Rectal smooth muscle tissue (tissue), 1 donor: ENCODE measurements at regions not wholly inside any gene's neighbourhood (a gene's known extent, or its start where the extent isn't known, plus 50 kb on each side); places are given as distances from the start of the nearest gene placed in this dataset.

Experiments
- H3K27ac ChIP-seq: one replicate; pipeline ENCODE4 v1.7.0; 2013; ENCODE audit warnings: low read depth, low read length, inconsistent platforms
- H3K27me3 ChIP-seq: one replicate; pipeline ENCODE4 v1.7.0; 2013; ENCODE audit warnings: low read length; ENCODE audit not compliant: control insufficient read depth, insufficient read depth
- H3K36me3 ChIP-seq: one replicate; pipeline ENCODE4 v1.7.0; 2013; ENCODE audit warnings: low read length; ENCODE audit not compliant: control insufficient read depth, insufficient read depth
- H3K4me1 ChIP-seq: one replicate; pipeline ENCODE4 v1.7.0; 2013; ENCODE audit warnings: low read length; ENCODE audit not compliant: control insufficient read depth, insufficient read depth
- H3K4me3 ChIP-seq: one replicate; pipeline ENCODE4 v1.7.0; 2013; ENCODE audit warnings: low read length
- H3K9ac ChIP-seq: one replicate; pipeline ENCODE4 v1.7.0; 2013; ENCODE audit warnings: low read length

DNA sequence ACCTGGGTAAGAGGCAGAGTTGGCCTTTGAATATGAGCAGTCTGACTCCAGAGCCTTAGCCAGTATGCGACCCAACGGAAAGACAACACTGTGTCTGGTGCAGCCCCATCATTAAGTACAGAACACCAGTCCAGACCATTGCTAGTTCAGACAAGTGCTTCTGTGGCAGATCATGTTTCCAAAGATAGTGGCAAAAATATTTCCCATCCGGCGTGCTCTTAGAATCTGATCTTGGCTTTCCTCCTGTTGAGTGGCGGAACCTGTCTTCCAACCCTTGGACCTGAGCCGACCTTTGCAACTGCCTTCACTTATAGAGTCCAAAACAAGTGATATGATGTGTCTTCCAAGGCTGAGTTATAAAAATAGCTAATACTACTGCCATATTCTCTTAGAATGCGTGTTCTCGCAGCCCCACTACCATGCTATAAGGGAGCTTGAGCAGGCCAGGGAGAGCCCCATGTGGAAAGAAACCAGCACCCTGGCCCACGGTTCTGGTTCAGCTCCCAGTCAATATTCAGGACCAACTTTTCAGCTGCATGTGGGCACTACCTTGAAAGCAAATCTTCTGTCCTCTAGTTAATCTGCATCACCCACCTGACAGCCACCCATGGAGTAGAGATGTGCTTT lies 322.4 kb upstream of the SLCO3A1 start:
- no peak overlapping the region for H3K4me3 ChIP-seq
- peaks cover 2% of the 10 kb centered on the region for H3K4me1 ChIP-seq
- no peak overlapping the region for H3K27ac ChIP-seq
- no peaks in the 10 kb centered on the region for H3K27me3 ChIP-seq
- no peak overlapping the region for H3K9ac ChIP-seq
- no peaks in the 10 kb centered on the region for H3K36me3 ChIP-seq

DNA sequence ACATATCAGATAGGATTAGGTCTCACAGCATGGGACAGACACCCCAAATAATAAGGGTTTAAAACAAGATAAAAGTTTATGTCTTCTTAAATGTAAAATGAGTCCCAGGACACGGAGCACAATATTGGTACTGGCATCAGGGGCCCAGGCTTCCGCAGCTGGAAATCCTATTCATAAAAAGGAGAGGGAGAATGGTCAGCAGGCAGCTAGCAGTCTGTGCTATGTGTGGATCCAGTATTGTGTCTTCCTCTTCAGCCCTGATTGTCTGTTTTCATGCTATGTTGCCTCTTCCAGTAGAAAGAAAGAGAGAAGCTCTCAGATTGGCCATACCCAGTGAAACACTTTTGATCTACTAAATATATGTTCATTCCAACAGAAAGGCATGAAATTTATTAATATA lies 319.3 kb upstream of the SLCO3A1 start:
- no peak overlapping the region for H3K4me3 ChIP-seq
- no peak overlapping the region for H3K27ac ChIP-seq
- no peak overlapping the region for H3K9ac ChIP-seq
- no peaks in the 10 kb centered on the region for H3K27me3 ChIP-seq
- H3K4me1 ChIP-seq, result peaks cover 7% of the 10 kb centered on the region
- no peaks in the 10 kb centered on the region for H3K36me3 ChIP-seq

DNA sequence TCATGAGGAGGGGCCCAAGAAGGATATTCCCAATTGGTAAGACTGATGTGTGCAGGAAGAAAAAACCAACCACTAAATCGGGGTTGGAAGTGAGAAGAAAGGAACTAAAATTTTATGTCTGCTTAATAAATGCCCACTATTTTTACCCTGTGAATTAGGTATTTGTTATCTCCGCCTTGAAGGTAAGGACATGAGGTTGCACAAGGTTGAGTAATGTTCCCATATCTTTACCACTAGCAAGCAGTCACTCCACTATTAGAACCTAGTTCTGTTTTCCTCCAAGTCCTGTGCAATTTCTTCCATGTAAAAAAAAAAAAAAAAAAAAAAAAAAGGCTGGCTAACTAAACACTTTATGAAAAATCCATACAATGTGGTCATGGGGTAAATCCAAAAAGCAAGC lies 318.5 kb upstream of the SLCO3A1 start:
- Histone ChIP-seq H3K27ac (no peak overlapping the region), H3K36me3 (no peaks in the 10 kb centered on the region), H3K27me3 (no peaks in the 10 kb centered on the region)

DNA sequence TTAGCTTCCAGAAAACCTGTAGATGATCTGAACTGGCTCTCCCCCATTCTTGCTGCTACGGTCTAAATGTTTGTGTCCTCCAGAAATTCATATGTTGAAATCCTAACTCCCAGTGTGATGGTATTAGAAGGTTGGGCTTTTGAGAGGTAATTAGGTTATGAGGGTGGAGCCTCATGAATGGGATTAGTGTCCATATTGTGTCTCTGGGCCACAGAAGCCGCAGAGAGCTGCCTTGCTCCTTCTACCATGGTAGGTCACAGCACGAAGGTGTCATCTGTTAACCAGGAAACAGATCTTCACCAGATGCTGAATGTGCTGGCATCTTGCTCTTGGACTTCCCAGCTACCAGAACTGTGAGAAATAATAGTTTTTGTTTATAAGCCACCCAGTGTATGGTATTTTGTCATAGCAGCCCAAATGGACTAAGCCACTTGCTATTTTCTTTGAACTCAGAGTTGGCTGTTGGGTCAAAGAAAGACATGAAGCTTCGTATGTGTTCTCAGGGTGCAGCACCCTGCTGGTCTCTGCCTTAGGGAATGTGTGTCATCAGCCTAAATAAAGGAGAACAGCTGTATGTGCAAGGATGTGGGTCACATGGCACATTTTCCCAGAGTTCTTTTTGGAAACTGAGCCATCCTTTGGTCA lies 317.5 kb upstream of the SLCO3A1 start:
- Histone ChIP-seq H3K4me1 (peaks cover 7% of the 10 kb centered on the region), H3K36me3 (no peaks in the 10 kb centered on the region), H3K4me3 (no peak overlapping the region), H3K9ac (no peak overlapping the region), H3K27me3 (no peaks in the 10 kb centered on the region), H3K27ac (no peak overlapping the region)

More for the DNA sequence above, 318.5 kb upstream of the SLCO3A1 start:
- Histone ChIP-seq H3K4me1 (peaks cover 7% of the 10 kb centered on the region), H3K9ac (no peak overlapping the region), H3K4me3 (no peak overlapping the region)

DNA sequence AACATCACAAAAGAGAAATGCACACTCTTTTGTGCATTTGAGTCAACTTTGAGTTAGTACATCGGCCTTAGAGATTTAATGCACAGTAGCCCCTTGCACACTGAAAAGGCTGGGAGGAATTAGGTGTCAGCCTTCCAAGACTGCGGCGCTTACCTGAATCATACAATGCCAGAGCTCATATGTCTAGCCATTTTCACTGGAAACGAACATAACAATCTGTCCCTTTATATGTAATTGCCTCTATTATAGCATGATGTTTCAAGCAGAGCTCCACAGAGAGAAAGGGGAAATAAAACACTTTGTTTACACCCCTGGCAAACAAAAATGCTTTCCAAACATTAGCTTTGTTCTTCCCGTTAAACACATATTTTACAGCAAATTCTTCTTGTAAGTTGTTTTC lies 315.7 kb upstream of the SLCO3A1 start:
- no peak overlapping the region for H3K4me3 ChIP-seq
- H3K4me1 ChIP-seq, result peaks cover 7% of the 10 kb centered on the region
- H3K27ac ChIP-seq, result no peak overlapping the region
- no peaks in the 10 kb centered on the region for H3K36me3 ChIP-seq
- no peaks in the 10 kb centered on the region for H3K27me3 ChIP-seq
- no peak overlapping the region for H3K9ac ChIP-seq

DNA sequence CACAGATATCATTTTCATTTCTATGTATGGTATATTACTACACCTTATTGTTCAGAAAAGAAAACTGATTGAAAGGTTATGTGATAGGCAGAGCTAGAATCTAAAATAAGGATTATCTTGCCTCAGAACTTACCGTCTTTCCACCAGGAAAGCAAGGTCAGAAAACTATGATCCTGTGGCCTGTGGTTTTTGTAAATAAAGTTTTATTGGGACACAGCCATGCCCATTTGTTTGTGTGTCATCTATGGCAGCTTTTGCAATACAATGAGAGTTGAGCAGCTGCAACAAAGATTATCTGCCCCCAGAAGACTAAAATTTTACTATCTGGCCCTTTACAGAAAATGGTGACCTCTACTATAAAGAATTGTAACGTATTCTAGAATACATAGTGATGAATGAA lies 314.7 kb upstream of the SLCO3A1 start:
- H3K9ac ChIP-seq, result no peak overlapping the region
- peaks cover 7% of the 10 kb centered on the region for H3K4me1 ChIP-seq
- no peaks in the 10 kb centered on the region for H3K36me3 ChIP-seq
- no peaks in the 10 kb centered on the region for H3K27me3 ChIP-seq
- H3K27ac ChIP-seq, result no peak overlapping the region
- H3K4me3 ChIP-seq, result no peak overlapping the region

DNA sequence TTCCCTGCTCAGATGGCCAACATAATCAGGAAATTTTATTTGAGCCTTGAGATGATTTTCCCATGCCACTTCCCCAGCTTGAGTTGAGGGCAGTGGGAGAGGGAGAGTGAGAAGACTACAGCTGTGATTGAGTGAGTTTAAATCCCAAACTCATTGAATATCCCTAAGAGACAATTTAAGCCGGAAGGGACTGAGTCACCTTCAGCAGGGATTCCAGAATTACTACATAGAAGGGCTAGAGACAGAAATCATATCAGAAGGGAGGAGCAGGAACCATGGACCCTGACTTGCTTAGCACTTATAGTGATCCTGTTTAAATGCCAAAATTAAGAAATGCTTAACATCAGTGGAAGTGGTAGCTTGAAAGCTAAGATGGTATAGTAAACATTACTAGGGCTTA lies 312.2 kb upstream of the SLCO3A1 start:
- Histone ChIP-seq H3K9ac (no peak overlapping the region), H3K36me3 (no peaks in the 10 kb centered on the region), H3K4me1 (peaks cover 5% of the 10 kb centered on the region), H3K27ac (no peak overlapping the region), H3K4me3 (no peak overlapping the region), H3K27me3 (no peaks in the 10 kb centered on the region)

DNA sequence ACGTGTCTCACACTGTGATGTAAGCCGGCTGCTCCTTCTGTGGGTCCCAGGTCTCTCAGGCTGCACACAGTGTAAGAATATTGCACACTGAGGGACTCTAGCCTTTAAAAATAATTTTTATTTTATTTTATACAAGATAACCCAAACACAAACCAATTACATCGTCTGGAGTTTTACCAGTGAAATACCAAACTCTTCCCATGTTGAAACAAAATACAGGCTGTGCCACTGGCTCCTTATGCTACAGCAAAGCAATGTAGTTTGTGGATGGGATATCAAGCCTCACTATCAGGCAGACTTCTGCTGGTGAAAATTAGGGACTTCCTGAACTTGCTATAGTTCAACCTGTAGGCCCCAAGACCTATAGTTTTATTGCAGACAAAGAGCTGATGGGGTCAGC lies 311.3 kb upstream of the SLCO3A1 start:
- H3K36me3 ChIP-seq, result no peaks in the 10 kb centered on the region
- H3K4me3 ChIP-seq, result no peak overlapping the region
- H3K4me1 ChIP-seq, result no peaks in the 10 kb centered on the region
- H3K27me3 ChIP-seq, result no peaks in the 10 kb centered on the region
- no peak overlapping the region for H3K27ac ChIP-seq
- no peak overlapping the region for H3K9ac ChIP-seq

DNA sequence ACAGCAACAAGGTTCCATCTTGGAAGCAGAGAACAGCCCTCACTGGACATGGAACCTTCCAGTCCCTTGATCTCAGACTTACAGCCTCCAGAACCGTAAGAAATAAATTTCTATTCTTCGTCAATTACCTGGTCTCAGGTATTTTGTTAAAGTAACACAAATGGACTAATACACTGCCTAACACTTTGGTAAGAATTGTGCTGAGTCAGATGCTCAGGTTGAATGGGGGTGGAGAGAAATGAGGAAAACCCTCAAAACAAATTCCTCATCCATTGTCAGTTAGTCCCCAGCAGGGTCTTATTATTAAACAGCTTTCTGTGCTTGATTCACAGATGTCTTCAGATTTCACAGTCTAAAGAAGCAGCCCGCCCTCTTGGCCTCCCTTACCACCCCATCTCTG lies 306.2 kb upstream of the SLCO3A1 start:
- Histone ChIP-seq H3K4me3 (no peak overlapping the region), H3K27me3 (no peaks in the 10 kb centered on the region), H3K27ac (no peak overlapping the region), H3K9ac (no peak overlapping the region), H3K4me1 (no peaks in the 10 kb centered on the region), H3K36me3 (no peaks in the 10 kb centered on the region)

DNA sequence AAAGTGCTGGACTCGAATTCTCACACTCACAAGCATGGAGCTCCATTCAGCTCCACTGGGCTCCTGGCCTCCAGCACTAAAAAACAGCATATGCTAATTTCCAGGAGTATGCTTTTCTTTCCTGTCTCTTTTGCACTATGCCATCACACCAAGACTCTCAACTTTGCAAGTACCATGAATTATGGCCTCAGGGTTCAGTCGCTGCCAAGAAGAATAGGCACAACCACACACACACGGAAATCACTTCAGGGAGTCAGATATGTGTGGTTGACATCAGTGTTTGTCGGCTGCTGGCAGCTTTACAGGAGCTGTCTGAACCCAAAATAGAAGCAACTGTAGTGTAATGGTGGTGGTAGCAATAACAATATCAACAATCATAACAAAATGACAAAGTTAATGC lies 305.0 kb upstream of the SLCO3A1 start:
- no peak overlapping the region for H3K4me3 ChIP-seq
- H3K27ac ChIP-seq, result no peak overlapping the region
- no peak overlapping the region for H3K9ac ChIP-seq
- H3K4me1 ChIP-seq, result no peaks in the 10 kb centered on the region
- no peaks in the 10 kb centered on the region for H3K36me3 ChIP-seq
- H3K27me3 ChIP-seq, result no peaks in the 10 kb centered on the region

DNA sequence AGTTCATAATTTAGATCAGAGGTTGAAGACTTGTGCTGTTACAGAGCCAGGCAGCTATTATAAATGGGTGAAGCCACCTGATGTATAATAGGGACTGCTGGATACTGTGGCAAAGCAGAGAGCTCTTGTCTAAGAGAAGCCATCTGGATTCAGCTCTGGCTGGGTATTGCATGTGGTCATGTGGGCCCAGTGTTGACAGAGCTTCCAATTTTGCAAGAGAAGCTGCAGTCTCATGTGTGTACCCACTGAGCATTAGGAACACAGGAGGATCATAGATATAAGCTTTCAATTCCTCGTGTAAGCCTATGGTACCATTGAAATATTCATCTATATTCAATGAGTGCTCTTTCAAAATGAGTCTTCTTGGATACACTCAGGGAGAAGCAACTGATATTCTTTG lies 303.9 kb upstream of the SLCO3A1 start:
- no peak overlapping the region for H3K27ac ChIP-seq
- no peak overlapping the region for H3K9ac ChIP-seq
- H3K4me3 ChIP-seq, result no peak overlapping the region
- no peaks in the 10 kb centered on the region for H3K27me3 ChIP-seq
- no peaks in the 10 kb centered on the region for H3K4me1 ChIP-seq
- no peaks in the 10 kb centered on the region for H3K36me3 ChIP-seq

DNA sequence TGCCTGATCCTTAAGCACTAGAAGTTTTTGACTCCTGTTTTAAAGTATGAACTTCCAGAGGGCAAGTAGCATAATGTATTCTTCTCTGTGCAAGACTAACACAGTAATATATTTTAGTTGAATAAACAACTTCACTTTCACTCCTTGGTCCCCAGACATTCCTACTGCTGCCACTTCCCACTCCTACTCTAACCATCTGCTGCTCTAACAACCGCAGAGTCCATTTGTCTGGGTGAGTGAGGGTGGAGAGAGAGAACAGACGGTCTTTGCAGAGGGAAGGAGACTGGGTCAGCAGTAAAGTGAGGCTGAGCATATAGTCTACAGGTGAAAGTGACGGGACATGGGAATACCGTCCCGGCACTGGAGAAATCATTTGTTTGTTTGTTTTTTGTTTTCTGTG lies 301.0 kb upstream of the SLCO3A1 start:
- H3K9ac ChIP-seq, result no peak overlapping the region

DNA sequence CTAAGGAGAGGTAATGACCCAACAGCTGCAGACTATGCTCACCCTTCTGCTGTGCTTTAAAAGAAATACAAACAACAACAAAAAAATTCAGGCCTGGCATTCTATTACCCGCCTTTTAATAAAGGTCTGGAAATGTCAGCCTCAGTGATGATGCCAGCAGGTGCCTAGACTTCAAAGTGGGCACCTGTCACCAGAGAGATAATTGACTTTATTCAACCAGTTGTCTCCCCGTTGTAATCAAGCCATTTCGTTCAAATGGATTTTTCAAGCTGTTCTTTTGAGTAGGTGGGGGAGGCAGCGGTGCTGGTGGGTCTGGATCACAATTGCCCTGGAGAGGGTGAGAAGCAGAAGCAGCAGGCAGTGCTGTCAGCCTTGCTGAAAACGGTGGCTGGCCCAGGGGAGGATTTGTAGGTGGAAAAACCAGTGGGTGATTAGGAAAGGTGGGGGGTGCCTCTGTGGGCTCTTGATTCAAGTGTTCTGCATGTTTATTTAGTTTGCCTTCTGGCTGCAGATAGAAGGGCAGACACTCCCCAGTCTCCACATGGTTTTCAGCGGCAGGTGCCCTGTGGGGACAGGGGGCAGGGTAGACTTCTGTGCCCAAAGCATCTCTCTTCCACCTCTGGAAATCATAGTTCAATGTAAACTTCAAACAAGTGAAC lies 300.2 kb upstream of the SLCO3A1 start:
- Histone ChIP-seq H3K9ac (no peak overlapping the region), H3K36me3 (no peaks in the 10 kb centered on the region), H3K27ac (no peak overlapping the region), H3K4me1 (no peaks in the 10 kb centered on the region), H3K27me3 (no peaks in the 10 kb centered on the region), H3K4me3 (no peak overlapping the region)

More for the DNA sequence above, 301.0 kb upstream of the SLCO3A1 start:
- Histone ChIP-seq H3K27ac (no peak overlapping the region), H3K4me3 (no peak overlapping the region), H3K36me3 (no peaks in the 10 kb centered on the region), H3K4me1 (no peaks in the 10 kb centered on the region), H3K27me3 (no peaks in the 10 kb centered on the region)
